ENCODE measurements at regions not wholly inside any gene's neighbourhood (a gene's known extent, or its start where the extent isn't known, plus 50 kb on each side); places are given as distances from the start of the nearest gene placed in this dataset.

- TF ChIP-seq, protein P1, sequence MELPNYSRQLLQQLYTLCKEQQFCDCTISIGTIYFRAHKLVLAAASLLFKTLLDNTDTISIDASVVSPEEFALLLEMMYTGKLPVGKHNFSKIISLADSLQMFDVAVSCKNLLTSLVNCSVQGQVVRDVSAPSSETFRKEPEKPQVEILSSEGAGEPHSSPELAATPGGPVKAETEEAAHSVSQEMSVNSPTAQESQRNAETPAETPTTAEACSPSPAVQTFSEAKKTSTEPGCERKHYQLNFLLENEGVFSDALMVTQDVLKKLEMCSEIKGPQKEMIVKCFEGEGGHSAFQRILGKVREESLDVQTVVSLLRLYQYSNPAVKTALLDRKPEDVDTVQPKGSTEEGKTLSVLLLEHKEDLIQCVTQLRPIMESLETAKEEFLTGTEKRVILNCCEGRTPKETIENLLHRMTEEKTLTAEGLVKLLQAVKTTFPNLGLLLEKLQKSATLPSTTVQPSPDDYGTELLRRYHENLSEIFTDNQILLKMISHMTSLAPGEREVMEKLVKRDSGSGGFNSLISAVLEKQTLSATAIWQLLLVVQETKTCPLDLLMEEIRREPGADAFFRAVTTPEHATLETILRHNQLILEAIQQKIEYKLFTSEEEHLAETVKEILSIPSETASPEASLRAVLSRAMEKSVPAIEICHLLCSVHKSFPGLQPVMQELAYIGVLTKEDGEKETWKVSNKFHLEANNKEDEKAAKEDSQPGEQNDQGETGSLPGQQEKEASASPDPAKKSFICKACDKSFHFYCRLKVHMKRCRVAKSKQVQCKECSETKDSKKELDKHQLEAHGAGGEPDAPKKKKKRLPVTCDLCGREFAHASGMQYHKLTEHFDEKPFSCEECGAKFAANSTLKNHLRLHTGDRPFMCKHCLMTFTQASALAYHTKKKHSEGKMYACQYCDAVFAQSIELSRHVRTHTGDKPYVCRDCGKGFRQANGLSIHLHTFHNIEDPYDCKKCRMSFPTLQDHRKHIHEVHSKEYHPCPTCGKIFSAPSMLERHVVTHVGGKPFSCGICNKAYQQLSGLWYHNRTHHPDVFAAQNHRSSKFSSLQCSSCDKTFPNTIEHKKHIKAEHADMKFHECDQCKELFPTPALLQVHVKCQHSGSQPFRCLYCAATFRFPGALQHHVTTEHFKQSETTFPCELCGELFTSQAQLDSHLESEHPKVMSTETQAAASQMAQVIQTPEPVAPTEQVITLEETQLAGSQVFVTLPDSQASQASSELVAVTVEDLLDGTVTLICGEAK (IDR thresholded peaks at IDR 0.05) = no peak
- TF ChIP-seq, protein P1 (CRISPR knock-in tag; IDR thresholded peaks at IDR 0.05) = no peak
- TF ChIP-seq TAF7 (tag; IDR thresholded peaks at IDR 0.05) (no peak), TCF7L2 (IDR thresholded peaks at IDR 0.05; ENCODE audit: low read depth, low read length) (no peak), ZNF395 (CRISPR knock-in tag; IDR thresholded peaks at IDR 0.05) (no peak)
- TF ChIP-seq, protein P2, sequence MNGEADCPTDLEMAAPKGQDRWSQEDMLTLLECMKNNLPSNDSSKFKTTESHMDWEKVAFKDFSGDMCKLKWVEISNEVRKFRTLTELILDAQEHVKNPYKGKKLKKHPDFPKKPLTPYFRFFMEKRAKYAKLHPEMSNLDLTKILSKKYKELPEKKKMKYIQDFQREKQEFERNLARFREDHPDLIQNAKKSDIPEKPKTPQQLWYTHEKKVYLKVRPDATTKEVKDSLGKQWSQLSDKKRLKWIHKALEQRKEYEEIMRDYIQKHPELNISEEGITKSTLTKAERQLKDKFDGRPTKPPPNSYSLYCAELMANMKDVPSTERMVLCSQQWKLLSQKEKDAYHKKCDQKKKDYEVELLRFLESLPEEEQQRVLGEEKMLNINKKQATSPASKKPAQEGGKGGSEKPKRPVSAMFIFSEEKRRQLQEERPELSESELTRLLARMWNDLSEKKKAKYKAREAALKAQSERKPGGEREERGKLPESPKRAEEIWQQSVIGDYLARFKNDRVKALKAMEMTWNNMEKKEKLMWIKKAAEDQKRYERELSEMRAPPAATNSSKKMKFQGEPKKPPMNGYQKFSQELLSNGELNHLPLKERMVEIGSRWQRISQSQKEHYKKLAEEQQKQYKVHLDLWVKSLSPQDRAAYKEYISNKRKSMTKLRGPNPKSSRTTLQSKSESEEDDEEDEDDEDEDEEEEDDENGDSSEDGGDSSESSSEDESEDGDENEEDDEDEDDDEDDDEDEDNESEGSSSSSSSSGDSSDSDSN (IDR thresholded peaks at IDR 0.05; ENCODE audit: borderline replicate concordance in 1 of 2, low read depth in 2 of 2, low read length in 2 of 2) = no peak
Measured at GRCh38 chr9:99432075-99432474, 210.0 kb downstream of the SEC61B start (continued).
